HepG2 (cell line): ENCODE measurements at regions not wholly inside any gene's neighbourhood (a gene's known extent, or its start where the extent isn't known, plus 50 kb on each side); places are given as distances from the start of the nearest gene placed in this dataset.
"Not testable (repeated sequence)": the region's sequence is repeated elsewhere in the genome, so short reads cannot be mapped to it uniquely, and the experiment has no call there.

Source experiments
- CENPT ChIP-seq: sonication (generic); formaldehyde crosslinking; IDR thresholded peaks from 2 replicates; pipeline ENCODE4 v1.8.0; 2022; ENCODE audit warnings: low read depth, mild to moderate bottlenecking, moderate library complexity, missing genetic modification reagents
- ELF4 ChIP-seq: sonication (generic); formaldehyde crosslinking; IDR thresholded peaks from 2 replicates; pipeline ENCODE4 v1.5.0; 2020; ENCODE audit warnings: missing genetic modification reagents, mild to moderate bottlenecking, moderate library complexity, borderline replicate concordance

GRCh38 chr4:123657606-123658005, 261.0 kb downstream of the SPRY1 start:
- not testable (repeated sequence) for TF ChIP-seq ELF4, CENPT (CRISPR knock-in tag)
